ENCODE measurements at regions not wholly inside any gene's neighbourhood (a gene's known extent, or its start where the extent isn't known, plus 50 kb on each side); places are given as distances from the start of the nearest gene placed in this dataset.

- H4K20me1 ChIP-seq (replicated peaks; ENCODE audit: control insufficient read depth, extremely low read depth, insufficient read depth, low read length), result no peaks in the 10 kb centered on the region
- POLR2A ChIA-PET, result no interaction called here
- CTCF ChIA-PET, result no interaction called here
- no peak overlapping the region for H2AFZ ChIP-seq (ENCODE audit: low read depth, low read length)
- intact Hi-C loops (cut with micrococcal nuclease) (no loop called here), dilution Hi-C loops (cut with MboI; ENCODE audit: extremely low pct_ligation_motif_present, low sequenced_read_pairs) (no loop called here)
- H3K4me1 ChIP-seq (ENCODE audit: control insufficient read depth, extremely low read depth, insufficient read depth, low read length), result no peaks in the 10 kb centered on the region
- TF ChIP-seq POLR2A (IDR thresholded peaks at IDR 0.05; ENCODE audit: low read depth, low read length) (no peak), MYC (IDR thresholded peaks at IDR 0.05; ENCODE audit: low read depth, low read length) (no peak), GATA2 (IDR thresholded peaks at IDR 0.05; ENCODE audit: insufficient read depth, insufficient read length, low read depth, low read length) (no peak), EZH2 (IDR thresholded peaks at IDR 0.05; ENCODE audit: borderline replicate concordance, low read depth, low read length, severe bottlenecking) (no peak), CTCF (IDR thresholded peaks at IDR 0.05; ENCODE audit: extremely low read depth in 1 of 2, insufficient read depth in 1 of 2, low read depth in 1 of 2, low read length in 2 of 2) (no peak), FOS (IDR thresholded peaks at IDR 0.05; ENCODE audit: borderline replicate concordance, insufficient read depth, low read length) (no peak), POLR2AphosphoS5 (IDR thresholded peaks at IDR 0.05; ENCODE audit: insufficient read depth, low read depth, low read length) (no peak), MAX (IDR thresholded peaks at IDR 0.05; ENCODE audit: insufficient read depth, insufficient read length) (no peak), JUN (IDR thresholded peaks at IDR 0.05; ENCODE audit: borderline replicate concordance, insufficient read depth, insufficient read length, low read depth) (no peak)
- no peaks in the 10 kb centered on the region for H3K27me3 ChIP-seq (ENCODE audit: control insufficient read depth in 2 of 2, insufficient read depth in 2 of 2, low read length in 2 of 2)
- H3K27ac ChIP-seq (ENCODE audit: insufficient read depth, low read depth, low read length), result no peak overlapping the region
- no TSS peak for BruUV-seq (replicated peaks)
- H3K79me2 ChIP-seq (ENCODE audit: control insufficient read depth, insufficient read depth, low read length), result no peaks in the 10 kb centered on the region
- no peaks in the 10 kb centered on the region for H3K9me3 ChIP-seq (replicated peaks; ENCODE audit: control insufficient read depth, insufficient read depth, low read length)
- no peaks in the 10 kb centered on the region for H3K36me3 ChIP-seq (ENCODE audit: control insufficient read depth in 2 of 2, extremely low read depth in 1 of 2, insufficient read depth in 2 of 2, low read length in 2 of 2)
- no peak overlapping the region for H3K4me2 ChIP-seq (ENCODE audit: insufficient read depth, low read length)
- H3K4me3 ChIP-seq (replicated peaks in 1 of 3; ENCODE audit: insufficient read depth in 1 of 3, low read depth in 1 of 3, low read length in 3 of 3), result no peak overlapping the region
- H3K9me1 ChIP-seq (replicated peaks; ENCODE audit: control insufficient read depth, extremely low read depth, insufficient read depth, low read length), result no peaks in the 10 kb centered on the region
- no peak for FAIRE-seq
- DNase-seq (ENCODE audit: low read depth, low spot score), result no peak
- no peak overlapping the region for H3K9ac ChIP-seq (replicated peaks; ENCODE audit: extremely low read depth, insufficient read depth, low read length)
Measured at GRCh38 chrX:4249401-4249800, 536.0 kb upstream of the PRKX start.
